ENCODE measurements at regions not wholly inside any gene's neighbourhood (a gene's known extent, or its start where the extent isn't known, plus 50 kb on each side); places are given as distances from the start of the nearest gene placed in this dataset.

DNA sequence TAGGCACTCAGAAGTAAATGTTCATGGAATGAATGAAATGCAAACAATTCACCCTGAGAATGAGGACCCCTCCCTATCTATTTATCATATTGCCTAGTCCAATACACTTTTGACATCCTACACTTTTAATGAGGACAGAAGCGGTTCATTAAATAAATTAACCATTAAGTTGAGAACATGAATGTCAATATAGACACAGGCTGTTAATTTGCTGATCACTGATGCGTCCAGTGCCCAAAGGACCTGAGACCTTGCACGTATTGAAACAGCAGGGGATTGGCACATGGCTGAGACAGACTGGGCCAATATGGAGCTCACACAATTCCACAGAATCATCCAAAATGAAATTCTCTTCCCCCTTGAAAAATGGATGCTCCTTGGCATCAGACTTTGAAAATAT, 430.0 kb downstream of the SLC4A3 start:
- TF ChIP-seq, protein P1, sequence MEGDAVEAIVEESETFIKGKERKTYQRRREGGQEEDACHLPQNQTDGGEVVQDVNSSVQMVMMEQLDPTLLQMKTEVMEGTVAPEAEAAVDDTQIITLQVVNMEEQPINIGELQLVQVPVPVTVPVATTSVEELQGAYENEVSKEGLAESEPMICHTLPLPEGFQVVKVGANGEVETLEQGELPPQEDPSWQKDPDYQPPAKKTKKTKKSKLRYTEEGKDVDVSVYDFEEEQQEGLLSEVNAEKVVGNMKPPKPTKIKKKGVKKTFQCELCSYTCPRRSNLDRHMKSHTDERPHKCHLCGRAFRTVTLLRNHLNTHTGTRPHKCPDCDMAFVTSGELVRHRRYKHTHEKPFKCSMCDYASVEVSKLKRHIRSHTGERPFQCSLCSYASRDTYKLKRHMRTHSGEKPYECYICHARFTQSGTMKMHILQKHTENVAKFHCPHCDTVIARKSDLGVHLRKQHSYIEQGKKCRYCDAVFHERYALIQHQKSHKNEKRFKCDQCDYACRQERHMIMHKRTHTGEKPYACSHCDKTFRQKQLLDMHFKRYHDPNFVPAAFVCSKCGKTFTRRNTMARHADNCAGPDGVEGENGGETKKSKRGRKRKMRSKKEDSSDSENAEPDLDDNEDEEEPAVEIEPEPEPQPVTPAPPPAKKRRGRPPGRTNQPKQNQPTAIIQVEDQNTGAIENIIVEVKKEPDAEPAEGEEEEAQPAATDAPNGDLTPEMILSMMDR (IDR thresholded peaks at IDR 0.05; ENCODE audit: low read depth, low read length, poor library complexity, severe bottlenecking) = no peak
- no peak for TF ChIP-seq EZH2phosphoT487 (IDR thresholded peaks at IDR 0.05; ENCODE audit: borderline replicate concordance, low read length)
